SU-DHL-6 (cell line): ENCODE measurements at regions not wholly inside any gene's neighbourhood (a gene's known extent, or its start where the extent isn't known, plus 50 kb on each side); places are given as distances from the start of the nearest gene placed in this dataset.

Source experiments
- H2AFZ ChIP-seq: fragments of 200-600 bp; sonication (generic); 2 replicates; pipeline ENCODE4 v1.6.1; 2014; ENCODE audit warnings: low read depth, mild to moderate bottlenecking, moderate library complexity, mixed read lengths, antibody characterized with exemption, low read length; ENCODE audit not compliant: severe bottlenecking
- H3F3A ChIP-seq: fragments of 200-600 bp; shearing (Covaris generic); 2 replicates; pipeline ENCODE4 v1.6.0; 2016; ENCODE audit warnings: antibody characterized with exemption, mild to moderate bottlenecking; ENCODE audit not compliant: insufficient read depth
- H3K27ac ChIP-seq: fragments of 200-600 bp; sonication (generic); 2 replicates; pipeline ENCODE4 v1.5.1; 2016; ENCODE audit warnings: low read depth, mild to moderate bottlenecking, low read length, moderate library complexity, mixed read lengths
- H3K27me3 ChIP-seq: fragments of 200-600 bp; sonication (generic), shearing (Covaris generic); 2 replicates; pipeline ENCODE4 v1.6.0; 2014; ENCODE audit warnings: mild to moderate bottlenecking, low read length
- H3K36me3 ChIP-seq: fragments of 200-600 bp; sonication (generic); 2 replicates; pipeline ENCODE4 v1.6.1; 2014; ENCODE audit warnings: mild to moderate bottlenecking, low read length, mixed read lengths
- H3K4me2 ChIP-seq: fragments of 300-600, 200-600 bp; shearing (Covaris generic), sonication (generic); 2 replicates; pipeline ENCODE4 v1.6.0; 2014; ENCODE audit warnings: low read length, low read depth, mild to moderate bottlenecking; ENCODE audit not compliant: poor library complexity, severe bottlenecking
- H3K4me3 ChIP-seq: fragments of 200-600 bp; sonication (generic); 2 replicates; pipeline ENCODE4 v1.5.1; 2014; ENCODE audit warnings: antibody characterized with exemption, low read length, mild to moderate bottlenecking, mixed read lengths; ENCODE audit not compliant: insufficient read depth, poor library complexity, severe bottlenecking
- H3K79me2 ChIP-seq: fragments of 200-600 bp; sonication (generic); 2 replicates; pipeline ENCODE4 v1.6.1; 2014; ENCODE audit warnings: mild to moderate bottlenecking, low read length, moderate library complexity; ENCODE audit not compliant: insufficient read depth
- H3K9ac ChIP-seq: fragments of 200-600 bp; sonication (generic); 2 replicates; pipeline ENCODE4 v1.7.0; 2014; ENCODE audit warnings: mild to moderate bottlenecking, low read length
- H3K9me2 ChIP-seq: fragments of 200-600 bp; sonication (generic); replicated peaks from 2 replicates; pipeline ENCODE4 v1.6.1; 2014; ENCODE audit warnings: low read length; ENCODE audit not compliant: insufficient read depth
- H3K9me3 ChIP-seq: fragments of 200-600 bp; sonication (generic); 2 replicates; pipeline ENCODE4 v1.6.1; 2014; ENCODE audit warnings: low read length, mixed read lengths; ENCODE audit not compliant: insufficient read depth
- H4K20me1 ChIP-seq: fragments of 200-600 bp; sonication (generic); 2 replicates; pipeline ENCODE4 v1.6.1; 2014; ENCODE audit warnings: low read depth, mild to moderate bottlenecking, antibody characterized with exemption, low read length, moderate library complexity, mixed read lengths
- EZH2phosphoT487 ChIP-seq: fragments of 200-600 bp; sonication (generic), shearing (Covaris generic); conservative IDR thresholded peaks from 2 replicates; pipeline ENCODE4 v1.6.1; 2018; ENCODE audit warnings: mild to moderate bottlenecking, antibody characterized with exemption, low read length, moderate library complexity, mixed read lengths
- TF ChIP-seq, protein P1 (sequence below): fragments of 200-600 bp; sonication (generic); IDR thresholded peaks from one replicate; pipeline ENCODE4 v1.5.1; 2017; ENCODE audit warnings: antibody characterized with exemption, mild to moderate bottlenecking, low read length, moderate library complexity; ENCODE audit not compliant: insufficient read depth, poor library complexity, severe bottlenecking

DNA sequence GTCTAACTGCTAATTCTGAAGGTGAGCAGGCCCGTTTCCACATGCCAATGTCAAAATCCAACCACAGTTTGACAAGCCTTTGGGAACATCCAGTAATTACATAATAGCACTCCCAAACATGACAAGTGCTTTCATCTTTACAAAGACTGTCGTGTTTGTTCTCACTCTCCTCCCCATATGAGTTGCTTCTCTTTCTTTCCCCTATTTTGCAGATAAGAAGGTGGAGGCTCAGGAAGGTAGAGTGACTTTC is 55.9 kb upstream of the CD44 start:
- no peaks in the 10 kb centered on the region for H3K36me3 ChIP-seq
- H3K9ac ChIP-seq = no peak overlapping the region
- no peaks in the 10 kb centered on the region for H3K9me3 ChIP-seq
- H4K20me1 ChIP-seq = no peaks in the 10 kb centered on the region
- H2AFZ ChIP-seq = no peak overlapping the region
- H3F3A ChIP-seq = no peaks in the 10 kb centered on the region
- H3K27me3 ChIP-seq = no peaks in the 10 kb centered on the region
- no peak overlapping the region for H3K4me2 ChIP-seq
- H3K79me2 ChIP-seq = no peaks in the 10 kb centered on the region
- H3K9me2 ChIP-seq = no peaks in the 10 kb centered on the region
- H3K4me3 ChIP-seq = no peak overlapping the region
- H3K27ac ChIP-seq = no peak overlapping the region
- TF ChIP-seq, protein P1, sequence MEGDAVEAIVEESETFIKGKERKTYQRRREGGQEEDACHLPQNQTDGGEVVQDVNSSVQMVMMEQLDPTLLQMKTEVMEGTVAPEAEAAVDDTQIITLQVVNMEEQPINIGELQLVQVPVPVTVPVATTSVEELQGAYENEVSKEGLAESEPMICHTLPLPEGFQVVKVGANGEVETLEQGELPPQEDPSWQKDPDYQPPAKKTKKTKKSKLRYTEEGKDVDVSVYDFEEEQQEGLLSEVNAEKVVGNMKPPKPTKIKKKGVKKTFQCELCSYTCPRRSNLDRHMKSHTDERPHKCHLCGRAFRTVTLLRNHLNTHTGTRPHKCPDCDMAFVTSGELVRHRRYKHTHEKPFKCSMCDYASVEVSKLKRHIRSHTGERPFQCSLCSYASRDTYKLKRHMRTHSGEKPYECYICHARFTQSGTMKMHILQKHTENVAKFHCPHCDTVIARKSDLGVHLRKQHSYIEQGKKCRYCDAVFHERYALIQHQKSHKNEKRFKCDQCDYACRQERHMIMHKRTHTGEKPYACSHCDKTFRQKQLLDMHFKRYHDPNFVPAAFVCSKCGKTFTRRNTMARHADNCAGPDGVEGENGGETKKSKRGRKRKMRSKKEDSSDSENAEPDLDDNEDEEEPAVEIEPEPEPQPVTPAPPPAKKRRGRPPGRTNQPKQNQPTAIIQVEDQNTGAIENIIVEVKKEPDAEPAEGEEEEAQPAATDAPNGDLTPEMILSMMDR = no peak
- TF ChIP-seq EZH2phosphoT487 = no peak

DNA sequence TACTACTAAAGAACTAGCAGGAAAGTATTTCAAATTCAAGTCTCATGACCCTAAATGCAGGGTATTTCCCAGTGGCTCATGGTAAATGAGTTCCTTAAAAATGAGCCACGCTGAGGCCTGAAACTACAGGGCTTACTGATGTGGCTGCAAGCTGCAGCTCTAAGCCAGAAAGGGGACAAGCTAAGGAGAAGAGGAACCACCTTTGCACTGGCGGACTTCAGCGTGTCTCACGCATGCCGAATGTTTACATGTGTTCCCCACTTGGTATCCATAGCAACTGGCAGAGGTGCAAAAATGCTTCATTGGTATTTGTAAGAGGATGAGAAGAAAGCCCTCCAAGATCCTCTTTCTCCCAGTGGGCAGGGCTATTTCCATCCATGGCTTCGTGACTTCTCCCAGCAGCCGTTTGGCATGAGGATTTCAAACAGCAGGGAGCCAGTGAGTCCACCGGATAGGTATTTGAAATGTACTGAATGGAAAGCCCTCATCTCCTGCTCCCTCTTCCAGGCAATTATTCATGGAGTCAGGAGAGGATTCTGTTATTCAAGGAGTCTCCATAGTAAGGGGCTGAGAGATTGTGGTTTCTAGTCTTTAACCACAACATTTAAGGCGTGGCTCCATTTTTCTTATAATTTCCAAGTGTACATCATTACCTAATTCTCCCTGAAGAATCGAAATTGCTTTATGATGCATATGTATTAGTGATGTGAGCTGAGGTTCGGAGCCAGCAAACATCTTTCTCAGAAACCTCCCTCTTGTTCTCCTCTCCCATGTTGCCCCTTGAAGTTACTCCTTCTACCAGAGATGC is 55.3 kb upstream of the CD44 start:
- no peaks in the 10 kb centered on the region for H3K9me2 ChIP-seq
- no peaks in the 10 kb centered on the region for H3K9me3 ChIP-seq
- no peak overlapping the region for H3K4me3 ChIP-seq
- no peaks in the 10 kb centered on the region for H4K20me1 ChIP-seq
- no peak overlapping the region for H3K27ac ChIP-seq
- TF ChIP-seq, protein P1 = no peak
- TF ChIP-seq EZH2phosphoT487 = no peak
- no peaks in the 10 kb centered on the region for H3F3A ChIP-seq
- H3K79me2 ChIP-seq = no peaks in the 10 kb centered on the region
- no peak overlapping the region for H3K9ac ChIP-seq
- H3K36me3 ChIP-seq = no peaks in the 10 kb centered on the region
- H2AFZ ChIP-seq = no peak overlapping the region
- H3K27me3 ChIP-seq = no peaks in the 10 kb centered on the region
- no peak overlapping the region for H3K4me2 ChIP-seq

DNA sequence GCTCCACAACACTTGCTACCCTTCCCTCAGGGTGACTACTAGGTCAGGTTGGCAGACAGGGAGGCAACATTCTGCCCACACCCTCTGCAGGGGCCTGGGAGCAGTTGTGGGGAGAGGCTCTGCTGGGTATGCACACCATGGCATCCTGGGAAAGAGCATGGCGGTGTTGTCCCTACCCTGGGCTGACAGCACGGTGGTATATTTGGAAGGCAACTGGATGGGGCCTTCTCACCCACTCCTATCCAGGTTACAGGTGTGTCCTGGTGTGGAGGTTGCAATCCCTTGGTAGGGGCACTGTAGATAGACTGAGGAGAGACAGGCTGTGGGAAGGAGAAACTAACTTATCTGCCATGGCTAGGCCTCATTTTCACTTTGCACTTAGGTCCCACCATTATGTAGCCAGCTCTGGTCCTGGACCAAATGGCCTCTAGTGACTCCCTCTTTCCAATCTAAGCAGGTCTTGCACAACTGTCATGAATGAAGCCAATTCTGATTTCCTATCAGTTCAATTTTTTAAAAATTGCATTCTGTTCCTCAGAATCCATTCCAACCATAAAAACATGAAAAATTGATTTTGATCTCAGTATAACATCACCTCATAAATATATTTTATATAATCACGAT is 54.0 kb upstream of the CD44 start:
- Histone ChIP-seq H3K9me2 (no peaks in the 10 kb centered on the region), H3K4me2 (no peak overlapping the region), H3K27me3 (no peaks in the 10 kb centered on the region), H3K9ac (no peak overlapping the region), H3K9me3 (no peaks in the 10 kb centered on the region), H4K20me1 (no peaks in the 10 kb centered on the region), H3K4me3 (no peak overlapping the region), H3F3A (no peaks in the 10 kb centered on the region), H3K36me3 (no peaks in the 10 kb centered on the region), H3K79me2 (no peaks in the 10 kb centered on the region), H2AFZ (no peak overlapping the region), H3K27ac (no peak overlapping the region)
- TF ChIP-seq EZH2phosphoT487 = no peak
- TF ChIP-seq, protein P1 = no peak
